Mesendoderm (in vitro differentiated cells): ENCODE measurements at regions not wholly inside any gene's neighbourhood (a gene's known extent, or its start where the extent isn't known, plus 50 kb on each side); places are given as distances from the start of the nearest gene placed in this dataset.

Source experiments
- DNase-seq: peaks from one replicate; pipeline ENCODE4 v3.0.0; 2013
- H2AK5ac ChIP-seq: 2 replicates; pipeline ENCODE4 v1.6.1; 2013; ENCODE audit warnings: low read length, inconsistent platforms
- H2BK120ac ChIP-seq: 2 replicates; pipeline ENCODE4 v1.6.1; 2013; ENCODE audit warnings: low read depth, mild to moderate bottlenecking, low read length, moderate library complexity, mixed read lengths
- H2BK15ac ChIP-seq: replicated peaks from 2 replicates; pipeline ENCODE4 v1.6.1; 2013; ENCODE audit warnings: low read depth, mild to moderate bottlenecking, moderate library complexity
- H2BK5ac ChIP-seq: 2 replicates; pipeline ENCODE4 v1.6.1; 2013; ENCODE audit warnings: low read length, inconsistent platforms
- H3K18ac ChIP-seq: 2 replicates; pipeline ENCODE4 v1.6.1; 2013; ENCODE audit warnings: mild to moderate bottlenecking, low read length, mixed read lengths
- H3K23ac ChIP-seq: one replicate; pipeline ENCODE4 v1.6.1; 2013; ENCODE audit warnings: low read length
- H3K27ac ChIP-seq: 2 replicates; pipeline ENCODE4 v1.5.1; 2013; ENCODE audit warnings: low read depth, mild to moderate bottlenecking, inconsistent platforms, low read length, moderate library complexity
- H3K27me3 ChIP-seq: 2 replicates; pipeline ENCODE4 v1.6.1; 2013; ENCODE audit warnings: low read length, control low read depth, mild to moderate bottlenecking, inconsistent platforms; ENCODE audit not compliant: insufficient read depth, poor library complexity
- H3K36me3 ChIP-seq: 2 replicates; pipeline ENCODE4 v1.6.1; 2013; ENCODE audit warnings: low read length, inconsistent platforms; ENCODE audit not compliant: control insufficient read depth, insufficient read depth
- H3K4ac ChIP-seq: one replicate; pipeline ENCODE4 v1.6.1; 2013; ENCODE audit warnings: low read depth, mild to moderate bottlenecking, low read length, moderate library complexity
- H3K4me1 ChIP-seq: 2 replicates; pipeline ENCODE4 v1.6.1; 2013; ENCODE audit warnings: low read depth, low read length, inconsistent platforms; ENCODE audit not compliant: control insufficient read depth
- H3K4me2 ChIP-seq: 2 replicates; pipeline ENCODE4 v1.6.1; 2013; ENCODE audit warnings: low read length
- H3K4me3 ChIP-seq: 2 replicates; pipeline ENCODE4 v1.5.1; 2013; ENCODE audit warnings: mild to moderate bottlenecking, low read length
- H3K56ac ChIP-seq: one replicate; pipeline ENCODE4 v1.6.1; 2013; ENCODE audit warnings: low read length
- H3K79me1 ChIP-seq: 2 replicates; pipeline ENCODE4 v1.6.1; 2013; ENCODE audit warnings: low read length, inconsistent platforms
- H3K79me2 ChIP-seq: 2 replicates; pipeline ENCODE4 v1.6.1; 2013; ENCODE audit warnings: mild to moderate bottlenecking, low read length; ENCODE audit not compliant: control insufficient read depth, insufficient read depth
- H3K9ac ChIP-seq: 2 replicates; pipeline ENCODE4 v1.6.1; 2013; ENCODE audit warnings: low read length, inconsistent platforms
- H4K5ac ChIP-seq: one replicate; pipeline ENCODE4 v1.6.1; 2013; ENCODE audit warnings: low read length
- H4K8ac ChIP-seq: one replicate; pipeline ENCODE4 v1.6.1; 2013; ENCODE audit warnings: low read depth, mild to moderate bottlenecking, control low read depth, low read length, moderate library complexity
- WGBS: extraction: QIAGEN DNeasy Blood & Tissue Kit; methylation state at CpG from one replicate; pipeline ENCODE4 v1.1.7; 2013; ENCODE audit warnings: low lambda C conversion rate, missing lambda C conversion rate; ENCODE audit not compliant: insufficient coverage; ENCODE audit errors: extremely low coverage; 5-methylcytosine and 5-hydroxymethylcytosine counted together

DNA sequence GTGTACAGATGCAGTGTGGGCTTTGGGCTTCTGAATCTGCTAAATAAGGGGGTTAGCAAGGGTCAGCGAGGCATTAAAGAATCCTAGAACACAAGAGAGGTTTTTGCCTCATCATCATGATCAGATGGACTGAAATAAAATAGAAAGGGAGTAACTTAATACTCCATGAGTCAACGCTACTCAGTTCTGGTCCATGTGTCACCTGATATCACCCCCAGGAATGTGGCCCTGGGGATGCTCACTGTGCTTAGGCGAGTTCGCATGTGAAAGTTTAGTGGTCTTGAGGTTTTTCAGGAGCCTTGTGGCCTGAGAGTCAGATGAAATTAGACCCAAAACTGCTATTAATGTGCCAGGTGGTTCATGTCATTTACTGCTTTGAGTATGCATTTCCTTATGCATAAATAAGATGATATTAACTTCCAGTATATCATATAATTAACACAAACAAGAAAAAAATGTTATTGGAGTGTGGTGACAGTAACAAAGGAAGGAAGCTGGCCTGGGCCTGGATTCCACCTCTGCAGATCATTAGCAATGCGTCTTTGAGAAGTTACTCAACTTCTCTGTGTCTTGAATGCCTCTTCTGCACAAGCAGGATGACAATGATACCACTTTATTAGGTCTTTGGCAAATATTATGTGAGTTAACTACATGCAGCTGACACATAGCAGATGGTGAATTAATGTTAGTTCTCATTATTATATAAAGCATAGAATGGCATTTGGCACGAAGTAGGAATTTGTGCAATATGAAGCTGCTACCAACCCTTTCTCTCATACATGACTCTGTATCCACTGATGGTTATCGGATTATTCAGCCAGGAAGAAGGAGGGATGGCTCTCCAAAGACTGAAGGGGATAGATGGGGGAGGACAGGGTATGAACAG is 1272.6 kb downstream of the AACS start:
- no peak overlapping the region for H3K9ac ChIP-seq
- H3K4me1 ChIP-seq: no peaks in the 10 kb centered on the region
- H3K36me3 ChIP-seq: no peaks in the 10 kb centered on the region
- no peak overlapping the region for H3K27ac ChIP-seq
- H3K79me1 ChIP-seq: no peaks in the 10 kb centered on the region
- no peak overlapping the region for H3K56ac ChIP-seq
- no CpG with 5 or more reads among the region's 7 CpGs for WGBS
- no peaks in the 10 kb centered on the region for H3K79me2 ChIP-seq
- peak; percentile 35 for DNase-seq
- H3K4me2 ChIP-seq: no peak overlapping the region
- no peak overlapping the region for H2AK5ac ChIP-seq
- no peak overlapping the region for H3K18ac ChIP-seq
- no peak overlapping the region for H2BK15ac ChIP-seq
- H4K5ac ChIP-seq: no peak overlapping the region
- no peak overlapping the region for H3K4me3 ChIP-seq
- no peak overlapping the region for H4K8ac ChIP-seq
- H3K4ac ChIP-seq: no peak overlapping the region
- no peaks in the 10 kb centered on the region for H3K27me3 ChIP-seq
- no peak overlapping the region for H2BK5ac ChIP-seq
- no peak overlapping the region for H2BK120ac ChIP-seq
- H3K23ac ChIP-seq: no peak overlapping the region

DNA sequence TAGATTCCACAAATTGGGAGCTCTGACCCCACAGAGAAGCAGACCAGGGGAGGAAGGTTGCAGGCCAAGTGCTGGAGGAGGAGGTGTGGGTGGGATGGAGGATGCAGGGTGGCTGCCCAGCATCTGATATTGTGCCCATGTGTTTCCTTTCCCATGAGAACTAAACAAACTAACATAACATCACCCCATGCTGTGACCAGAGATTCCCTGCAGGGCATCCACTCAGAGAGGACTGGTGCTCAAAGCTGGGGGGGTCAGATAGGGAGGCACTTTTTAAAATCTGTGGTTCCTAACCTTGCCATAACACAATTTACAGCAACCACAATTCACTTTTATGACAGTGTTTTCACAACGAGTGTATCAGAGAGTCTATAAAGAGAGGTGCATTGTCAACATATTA is 1277.6 kb downstream of the AACS start:
- no peak overlapping the region for H3K4ac ChIP-seq
- H3K23ac ChIP-seq: no peak overlapping the region
- H4K8ac ChIP-seq: no peak overlapping the region
- H3K79me1 ChIP-seq: no peaks in the 10 kb centered on the region
- H2BK15ac ChIP-seq: no peak overlapping the region
- H2AK5ac ChIP-seq: no peak overlapping the region
- no peaks in the 10 kb centered on the region for H3K27me3 ChIP-seq
- H3K36me3 ChIP-seq: no peaks in the 10 kb centered on the region
- H4K5ac ChIP-seq: no peak overlapping the region
- DNase-seq: no peak
- H3K4me3 ChIP-seq: no peak overlapping the region
- no peak overlapping the region for H3K9ac ChIP-seq
- no peak overlapping the region for H3K27ac ChIP-seq
- H3K4me2 ChIP-seq: no peak overlapping the region
- no CpG with 5 or more reads among the region's 1 CpG for WGBS
- no peak overlapping the region for H3K56ac ChIP-seq
- H2BK5ac ChIP-seq: no peak overlapping the region
- H3K79me2 ChIP-seq: no peaks in the 10 kb centered on the region
- H3K18ac ChIP-seq: no peak overlapping the region
- H2BK120ac ChIP-seq: no peak overlapping the region
- no peaks in the 10 kb centered on the region for H3K4me1 ChIP-seq

DNA sequence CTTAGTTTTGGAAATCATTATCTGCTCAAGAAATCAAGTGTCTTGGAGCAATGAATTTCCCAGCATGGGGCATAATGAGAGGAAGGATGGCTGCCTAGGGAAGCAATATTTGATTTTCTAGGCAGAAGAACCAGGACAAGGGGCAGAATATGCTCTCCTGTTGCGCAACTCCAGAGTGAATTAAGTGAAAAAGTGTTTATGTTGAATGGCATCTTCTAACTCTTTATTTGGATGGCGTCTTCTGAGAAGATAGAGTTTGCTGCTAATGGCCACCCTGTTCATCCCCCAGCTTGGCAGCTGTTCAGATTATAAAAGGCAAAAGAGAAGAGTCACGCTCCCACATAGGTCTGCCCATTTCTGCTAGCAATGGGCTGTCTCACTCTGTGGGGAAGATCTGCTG is 1278.1 kb downstream of the AACS start:
- Histone ChIP-seq H2AK5ac (no peak overlapping the region), H3K23ac (no peak overlapping the region), H2BK15ac (no peak overlapping the region), H3K9ac (no peak overlapping the region), H3K4me3 (no peak overlapping the region), H4K5ac (no peak overlapping the region), H3K36me3 (no peaks in the 10 kb centered on the region), H3K4ac (no peak overlapping the region), H3K79me2 (no peaks in the 10 kb centered on the region), H3K4me2 (no peak overlapping the region), H3K27me3 (no peaks in the 10 kb centered on the region), H2BK5ac (no peak overlapping the region), H4K8ac (no peak overlapping the region), H3K56ac (no peak overlapping the region), H2BK120ac (no peak overlapping the region), H3K27ac (no peak overlapping the region), H3K18ac (no peak overlapping the region), H3K4me1 (no peaks in the 10 kb centered on the region), H3K79me1 (no peaks in the 10 kb centered on the region)
- no CpG with 5 or more reads among the region's 3 CpGs for WGBS
- no peak for DNase-seq

DNA sequence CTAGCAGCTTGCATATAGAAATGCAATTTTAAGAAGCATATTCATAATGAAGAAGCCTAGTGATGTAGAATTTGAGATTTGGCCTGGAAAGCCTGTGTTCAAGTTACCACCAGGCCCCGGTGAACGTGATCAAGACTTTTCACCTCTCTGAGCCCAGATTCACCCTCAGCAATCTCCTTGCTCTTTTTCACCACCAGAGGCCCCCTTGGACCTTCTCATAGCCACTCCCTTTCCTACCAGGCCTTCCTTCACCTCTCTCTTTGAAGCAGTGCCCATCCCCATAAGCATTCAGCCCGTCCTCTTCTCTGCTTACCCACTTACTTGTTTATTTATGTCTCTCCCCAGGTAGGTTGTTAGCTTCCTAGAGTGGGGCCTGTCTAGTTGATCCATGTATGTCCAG is 1280.9 kb downstream of the AACS start:
- peak; percentile 40 for DNase-seq
- H2AK5ac ChIP-seq: no peak overlapping the region
- H3K79me1 ChIP-seq: no peaks in the 10 kb centered on the region
- no CpG with 5 or more reads among the region's 3 CpGs for WGBS
- H3K27me3 ChIP-seq: no peaks in the 10 kb centered on the region
- no peak overlapping the region for H4K8ac ChIP-seq
- no peak overlapping the region for H3K27ac ChIP-seq
- H3K79me2 ChIP-seq: no peaks in the 10 kb centered on the region
- no peaks in the 10 kb centered on the region for H3K36me3 ChIP-seq
- no peaks in the 10 kb centered on the region for H3K4me1 ChIP-seq
- no peak overlapping the region for H3K4ac ChIP-seq
- H3K4me3 ChIP-seq: no peak overlapping the region
- H4K5ac ChIP-seq: no peak overlapping the region
- no peak overlapping the region for H3K4me2 ChIP-seq
- no peak overlapping the region for H3K56ac ChIP-seq
- H3K23ac ChIP-seq: no peak overlapping the region
- H2BK5ac ChIP-seq: no peak overlapping the region
- no peak overlapping the region for H3K18ac ChIP-seq
- no peak overlapping the region for H3K9ac ChIP-seq
- no peak overlapping the region for H2BK15ac ChIP-seq
- no peak overlapping the region for H2BK120ac ChIP-seq

DNA sequence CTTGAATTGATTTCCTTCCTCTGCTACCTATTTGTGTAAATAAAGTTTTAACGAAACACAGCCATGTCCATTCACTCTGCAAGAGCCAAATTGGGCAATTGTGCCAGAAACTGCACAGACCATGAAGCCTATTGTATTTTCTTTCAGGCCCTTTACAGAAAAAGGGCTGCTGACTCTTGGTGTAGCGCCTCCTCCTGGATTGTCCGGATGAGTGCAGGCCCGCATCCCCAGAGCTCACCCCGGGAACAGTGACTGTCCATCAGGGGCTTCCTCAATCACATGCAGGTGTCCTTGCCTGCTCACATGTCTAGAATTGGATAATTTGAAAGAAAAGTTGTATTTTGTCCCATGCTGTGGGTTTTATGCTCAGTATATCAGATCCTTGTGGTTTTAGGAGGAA is 1282.2 kb downstream of the AACS start:
- H3K79me1 ChIP-seq: no peaks in the 10 kb centered on the region
- H3K4me1 ChIP-seq: no peaks in the 10 kb centered on the region
- no peak overlapping the region for H3K56ac ChIP-seq
- no peak overlapping the region for H2BK120ac ChIP-seq
- H4K5ac ChIP-seq: no peak overlapping the region
- H2BK5ac ChIP-seq: no peak overlapping the region
- WGBS: no CpG with 5 or more reads among the region's 5 CpGs
- no peak overlapping the region for H3K27ac ChIP-seq
- no peaks in the 10 kb centered on the region for H3K36me3 ChIP-seq
- DNase-seq: peak; percentile 33
- H3K4ac ChIP-seq: no peak overlapping the region
- no peak overlapping the region for H3K4me2 ChIP-seq
- H4K8ac ChIP-seq: no peak overlapping the region
- no peak overlapping the region for H3K4me3 ChIP-seq
- H3K23ac ChIP-seq: no peak overlapping the region
- no peak overlapping the region for H3K18ac ChIP-seq
- no peaks in the 10 kb centered on the region for H3K79me2 ChIP-seq
- H2BK15ac ChIP-seq: no peak overlapping the region
- H3K27me3 ChIP-seq: no peaks in the 10 kb centered on the region
- H3K9ac ChIP-seq: no peak overlapping the region
- no peak overlapping the region for H2AK5ac ChIP-seq

DNA sequence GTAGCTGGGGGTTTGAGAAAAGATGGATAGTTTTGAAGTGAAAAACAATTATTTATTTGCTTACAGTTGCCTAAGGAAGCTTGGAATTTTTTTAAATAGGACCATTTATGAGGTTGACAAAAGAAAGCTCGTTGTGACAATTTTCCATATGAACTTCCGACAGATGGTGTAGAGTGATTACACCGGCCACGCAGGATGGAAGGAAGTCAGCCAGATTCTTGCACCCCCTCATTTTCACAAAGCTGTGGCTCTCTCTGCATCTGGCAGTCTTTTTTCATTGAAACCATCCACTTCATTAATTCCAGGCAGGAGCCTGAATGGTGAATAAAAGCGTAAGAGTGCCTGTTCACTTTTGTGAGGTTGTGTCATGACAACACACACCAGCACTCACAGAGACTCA is 1284.1 kb downstream of the AACS start:
- Histone ChIP-seq H3K4me2 (no peak overlapping the region), H3K79me2 (no peaks in the 10 kb centered on the region), H3K4me3 (no peak overlapping the region), H3K18ac (no peak overlapping the region), H2BK5ac (no peak overlapping the region), H2BK120ac (no peak overlapping the region), H3K36me3 (no peaks in the 10 kb centered on the region), H3K27me3 (no peaks in the 10 kb centered on the region), H3K79me1 (no peaks in the 10 kb centered on the region), H2AK5ac (no peak overlapping the region), H3K56ac (no peak overlapping the region), H3K4ac (no peak overlapping the region), H3K23ac (no peak overlapping the region), H3K4me1 (no peaks in the 10 kb centered on the region), H2BK15ac (no peak overlapping the region), H4K5ac (no peak overlapping the region), H3K9ac (no peak overlapping the region), H3K27ac (no peak overlapping the region), H4K8ac (no peak overlapping the region)
- no peak for DNase-seq
- WGBS: no CpG with 5 or more reads among the region's 5 CpGs
